HS-5 (cell line): ENCODE measurements at regions not wholly inside any gene's neighbourhood (a gene's known extent, or its start where the extent isn't known, plus 50 kb on each side); places are given as distances from the start of the nearest gene placed in this dataset.
"Not testable (repeated sequence)": the region's sequence is repeated elsewhere in the genome, so short reads cannot be mapped to it uniquely, and the experiment has no call there.

Experiments
- DNase-seq: peaks from one replicate; pipeline ENCODE4 v3.0.0-alpha.2; 2012; ENCODE audit warnings: low read depth

DNA sequence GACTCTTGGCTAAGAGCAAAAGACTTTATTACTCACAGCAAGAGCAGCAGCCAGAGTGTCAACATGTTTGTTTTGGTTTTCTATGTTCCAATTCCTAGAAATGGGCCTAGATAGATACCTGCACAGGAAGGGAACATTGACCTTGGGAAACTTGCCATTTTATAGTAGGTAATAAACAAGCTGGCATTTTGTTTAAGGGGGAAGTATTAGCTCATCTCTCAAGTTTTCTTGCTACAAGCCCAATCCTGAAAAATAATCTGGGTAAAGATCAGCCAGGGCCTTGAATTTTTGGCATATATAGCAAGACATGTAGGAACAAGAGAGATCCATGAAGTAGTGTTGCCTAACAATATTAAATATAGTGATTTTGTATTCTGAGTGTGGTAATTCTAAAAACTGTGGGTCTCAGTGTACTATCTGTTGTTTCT, 51.4 kb upstream of the RGL1 start:
- DNase-seq = no peak

GRCh38 chr1:183744132-183744913, 60.6 kb upstream of the RGL1 start:
- no peak for DNase-seq

- no peak for DNase-seq
These were observed 62.6 kb upstream of the RGL1 start for GRCh38 chr1:183742355-183742754.

DNA sequence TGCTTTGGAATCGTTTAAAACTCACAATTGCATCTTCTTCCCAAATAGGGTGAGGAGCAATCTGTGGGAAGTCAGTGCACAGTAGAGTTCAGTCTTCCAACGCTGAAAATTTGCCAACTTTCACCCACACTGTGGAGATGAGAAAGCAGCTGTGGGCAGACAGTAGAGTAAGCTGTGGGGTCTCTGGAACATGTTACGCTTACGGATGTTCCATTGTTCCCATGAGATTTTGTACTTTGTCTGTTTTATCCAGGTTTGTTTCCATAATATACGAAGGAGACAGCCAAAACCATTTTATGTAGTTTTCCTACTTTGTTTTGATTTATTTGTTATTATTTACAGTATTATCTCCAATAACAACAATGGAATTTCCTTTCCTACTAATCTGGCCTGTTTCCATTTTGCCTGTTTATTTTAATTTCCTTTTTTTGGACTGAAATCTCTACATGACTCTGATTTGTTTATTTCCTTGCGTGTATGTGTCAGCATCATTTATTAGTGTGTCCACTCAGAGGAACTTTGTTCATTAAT, 65.1 kb upstream of the RGL1 start:
- DNase-seq = no peak

DNA sequence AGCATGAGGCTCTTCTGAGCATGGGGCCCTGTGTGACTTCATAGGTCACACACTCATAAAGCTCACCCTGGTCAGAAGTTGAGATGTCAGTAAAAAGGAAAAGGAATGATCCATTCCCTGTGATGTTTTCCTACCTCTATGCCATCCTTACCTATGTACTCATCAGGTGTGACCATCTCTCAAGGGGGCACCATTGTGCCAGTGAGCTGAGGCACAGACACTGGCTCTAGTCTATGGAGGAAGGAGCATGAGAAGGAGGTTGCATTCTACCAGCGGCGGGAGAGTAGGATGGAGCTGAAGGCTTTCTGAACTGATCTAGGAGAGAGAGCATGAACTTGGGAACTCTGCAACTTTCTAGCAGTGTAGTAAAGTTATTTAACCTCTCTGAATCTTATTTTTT, 65.8 kb upstream of the RGL1 start:
- no peak for DNase-seq

DNA sequence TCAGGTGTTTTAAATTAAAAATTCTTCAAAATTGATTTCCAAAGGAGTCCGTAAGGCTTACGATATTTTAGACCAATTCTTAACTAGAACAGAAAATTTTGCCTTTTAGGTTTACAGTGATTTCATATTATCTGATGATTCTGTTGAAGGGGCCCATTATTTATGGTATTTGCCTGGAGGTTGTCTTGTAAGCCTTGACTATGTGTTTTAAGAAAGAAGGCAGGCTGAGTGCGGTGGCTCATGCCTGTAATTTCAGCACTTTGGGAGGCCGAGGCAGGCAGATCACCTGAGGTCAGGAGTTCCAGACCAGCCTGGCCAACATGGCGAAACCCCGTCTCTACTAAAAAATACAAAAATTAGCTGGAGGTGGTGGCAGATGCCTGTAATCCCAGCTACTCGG, 67.0 kb upstream of the RGL1 start:
- DNase-seq = not testable (repeated sequence)

DNA sequence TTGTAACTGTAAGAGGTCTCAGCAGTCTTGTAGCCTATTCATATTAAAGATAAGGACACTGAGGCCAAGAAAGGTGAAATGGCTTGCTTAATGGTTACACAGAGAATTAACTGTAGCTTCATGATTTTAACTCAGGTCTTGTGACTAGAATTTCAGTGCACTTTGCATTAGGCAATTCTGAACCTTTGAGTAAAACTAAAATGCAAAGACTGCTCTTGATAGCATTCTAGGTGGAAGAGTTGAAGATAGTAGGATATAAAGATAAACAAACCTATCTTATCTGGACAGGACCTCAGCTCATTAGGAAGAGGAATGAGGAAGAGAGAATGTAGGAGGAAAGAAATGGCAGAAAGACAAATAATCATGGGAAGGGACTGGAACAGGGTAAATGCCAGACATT, 68.6 kb upstream of the RGL1 start:
- no peak for DNase-seq

DNA sequence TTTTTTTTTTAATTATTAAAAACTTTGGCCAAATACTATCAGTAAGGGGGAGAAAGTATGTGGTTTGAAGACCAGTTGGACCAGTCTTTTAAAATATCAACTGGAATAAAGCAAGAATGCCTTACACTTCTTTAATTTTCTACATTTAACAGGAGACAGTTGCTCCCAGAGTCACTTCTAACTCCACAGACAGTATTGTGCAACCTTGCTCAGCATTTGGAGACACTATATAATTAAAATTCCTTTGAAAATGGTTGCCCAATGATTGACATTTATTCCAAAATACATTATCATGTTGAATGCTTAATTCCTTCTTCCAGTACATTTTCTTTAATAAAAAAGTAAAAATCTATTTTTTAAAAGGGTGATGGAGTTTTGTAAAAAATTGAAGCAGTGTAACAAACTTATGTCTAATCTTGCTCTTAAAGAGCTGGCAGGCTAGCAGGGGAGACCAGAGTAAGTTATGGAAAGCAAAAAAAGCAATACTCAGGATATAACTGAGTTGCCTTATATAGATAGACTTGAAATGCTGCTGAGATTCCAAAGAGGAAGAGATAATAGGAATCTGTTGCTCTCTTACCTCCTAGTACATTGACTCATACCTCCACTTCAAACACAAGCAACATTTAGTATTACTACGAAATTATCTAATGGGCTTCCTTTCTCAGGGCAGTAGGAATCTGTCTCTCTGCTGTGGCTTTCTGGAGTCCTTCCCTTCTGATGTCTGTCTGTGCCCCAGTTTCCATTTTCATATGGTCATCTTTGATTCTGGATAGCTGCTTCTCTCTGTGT, 69.7 kb upstream of the RGL1 start:
- no peak for DNase-seq

DNA sequence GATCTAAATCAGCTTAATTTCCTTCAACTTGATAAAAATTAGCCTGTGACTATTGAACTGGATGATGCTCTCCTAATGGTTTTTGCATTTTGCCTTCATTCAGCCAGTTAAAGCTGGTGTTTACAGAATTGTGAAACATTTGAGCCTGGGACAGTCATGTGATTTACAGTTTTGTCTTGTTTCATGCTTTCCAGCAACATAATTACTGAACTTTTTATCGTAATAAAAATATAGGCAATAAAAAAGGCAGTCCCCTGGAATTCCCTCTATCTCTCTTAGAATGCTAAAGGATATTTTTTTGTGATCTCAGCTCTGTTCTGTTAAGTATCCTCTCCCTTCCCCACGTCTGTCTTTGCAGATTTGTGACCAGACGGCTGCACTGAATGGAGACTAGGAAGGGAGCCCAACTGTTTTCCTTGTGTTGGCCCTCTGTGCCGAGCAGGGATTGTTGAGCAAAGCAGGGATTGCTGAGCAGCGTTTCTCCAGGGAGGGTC, 70.3 kb upstream of the RGL1 start:
- DNase-seq = no peak

- no peak for DNase-seq
These were observed 71.2 kb upstream of the RGL1 start for GRCh38 chr1:183733715-183734114.

DNA sequence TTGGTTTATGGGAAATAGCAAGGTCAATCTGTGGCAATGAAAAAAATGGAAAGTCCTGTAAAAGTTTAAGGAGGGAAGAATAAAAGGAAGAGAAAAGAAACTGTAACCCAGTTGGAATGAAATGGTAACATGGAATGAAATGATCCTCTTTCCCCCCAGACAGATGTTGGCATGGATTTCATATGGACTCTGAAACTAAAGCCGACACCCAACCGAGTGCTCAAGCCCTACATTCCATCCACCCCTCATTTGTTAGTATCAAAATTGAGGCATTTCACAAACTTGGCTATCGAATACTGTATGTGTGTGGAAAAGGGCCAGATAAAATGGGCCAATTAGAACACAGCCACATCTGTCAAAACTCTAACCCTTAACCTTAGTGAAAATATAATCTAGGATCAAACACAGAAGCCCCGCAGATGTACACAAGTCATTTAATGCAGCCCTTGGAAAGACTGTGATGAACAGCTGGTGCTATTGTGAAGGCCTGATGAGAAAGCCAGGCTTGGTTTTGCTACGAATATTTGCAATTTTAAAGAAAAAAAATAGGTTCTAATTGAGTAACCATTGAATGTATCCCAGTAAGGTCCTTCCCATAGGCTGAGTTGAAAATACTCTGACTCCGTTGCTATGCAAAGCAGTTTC, 72.6 kb upstream of the RGL1 start:
- DNase-seq = no peak

DNA sequence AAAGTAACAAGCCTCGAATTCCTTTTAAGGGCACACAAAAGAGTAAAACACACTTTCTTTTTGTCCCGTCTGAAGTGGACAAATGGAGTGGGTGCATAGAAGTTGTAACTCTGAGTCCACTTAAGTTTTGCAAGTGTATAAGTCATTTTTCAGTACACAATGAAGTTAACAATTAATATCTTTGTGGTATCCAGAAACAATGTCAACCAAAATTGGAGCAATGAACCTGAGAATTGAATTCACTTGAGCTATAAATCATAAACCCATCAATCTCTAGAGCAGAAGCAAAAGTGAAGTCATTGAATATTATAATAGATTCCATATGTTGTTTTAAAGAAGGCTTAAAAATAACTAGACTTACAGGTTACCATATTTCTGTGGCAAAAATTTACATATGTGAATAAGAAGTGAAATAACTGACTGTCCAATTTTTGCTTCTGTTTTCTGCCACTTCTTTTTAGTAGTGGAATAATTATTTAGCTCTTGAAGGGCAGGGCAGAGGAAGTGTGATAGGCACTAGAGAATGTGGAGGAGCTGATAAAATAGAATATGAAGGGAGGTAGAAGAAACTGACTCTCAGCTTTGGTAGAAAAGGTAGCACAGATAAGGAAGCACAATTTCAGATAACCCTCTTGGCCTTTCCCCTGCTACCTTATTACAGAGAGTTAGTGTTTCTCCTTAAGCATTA, 73.9 kb upstream of the RGL1 start:
- DNase-seq = no peak

DNA sequence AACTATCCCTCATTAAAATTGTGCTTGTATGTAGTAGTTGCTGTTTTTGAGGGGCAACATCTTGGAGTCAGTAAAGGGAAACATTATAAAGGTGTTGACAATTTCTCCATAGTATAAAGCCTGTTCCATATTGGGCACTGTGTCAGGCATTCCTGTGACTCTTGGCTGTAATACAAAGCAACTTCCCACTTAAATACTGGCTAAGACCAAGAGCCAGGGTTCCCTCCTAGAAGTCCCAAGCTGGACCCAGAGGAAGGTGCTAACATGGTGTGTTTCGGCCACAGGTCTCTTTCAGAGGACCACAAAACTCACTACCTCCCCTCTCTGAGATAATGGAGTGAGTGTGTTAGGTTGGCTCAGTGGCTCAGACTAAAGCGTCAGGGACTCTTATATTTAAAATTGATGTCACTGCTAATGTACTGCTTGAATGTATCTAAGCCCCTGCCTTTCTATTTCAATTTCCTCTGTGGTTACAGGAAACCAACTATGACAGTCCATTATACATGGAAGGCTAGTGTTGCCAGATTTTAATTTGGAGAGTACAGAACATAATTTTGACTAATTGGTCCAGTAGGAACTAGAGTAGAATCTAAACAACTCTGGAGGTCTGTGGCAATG, 74.7 kb upstream of the RGL1 start:
- no peak for DNase-seq

DNA sequence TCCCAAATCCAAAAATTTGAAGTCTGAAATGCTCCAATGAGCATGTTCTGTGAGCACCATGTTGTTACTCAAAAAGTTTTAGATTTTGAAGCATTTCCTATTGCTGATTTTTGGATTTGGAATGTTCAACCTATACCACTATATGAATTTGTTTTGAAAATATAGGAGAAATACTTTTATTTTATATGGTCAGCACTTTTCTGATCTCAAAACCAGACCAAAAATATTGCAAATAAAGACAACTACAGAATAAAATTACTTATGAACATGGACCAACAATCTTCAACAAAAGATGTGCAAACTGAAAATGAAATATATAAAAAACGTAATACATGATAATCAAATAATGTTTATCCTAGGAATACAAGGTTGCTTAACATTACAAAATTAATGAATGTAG, 73.7 kb upstream of the APOBEC4 start:
- no peak for DNase-seq

DNA sequence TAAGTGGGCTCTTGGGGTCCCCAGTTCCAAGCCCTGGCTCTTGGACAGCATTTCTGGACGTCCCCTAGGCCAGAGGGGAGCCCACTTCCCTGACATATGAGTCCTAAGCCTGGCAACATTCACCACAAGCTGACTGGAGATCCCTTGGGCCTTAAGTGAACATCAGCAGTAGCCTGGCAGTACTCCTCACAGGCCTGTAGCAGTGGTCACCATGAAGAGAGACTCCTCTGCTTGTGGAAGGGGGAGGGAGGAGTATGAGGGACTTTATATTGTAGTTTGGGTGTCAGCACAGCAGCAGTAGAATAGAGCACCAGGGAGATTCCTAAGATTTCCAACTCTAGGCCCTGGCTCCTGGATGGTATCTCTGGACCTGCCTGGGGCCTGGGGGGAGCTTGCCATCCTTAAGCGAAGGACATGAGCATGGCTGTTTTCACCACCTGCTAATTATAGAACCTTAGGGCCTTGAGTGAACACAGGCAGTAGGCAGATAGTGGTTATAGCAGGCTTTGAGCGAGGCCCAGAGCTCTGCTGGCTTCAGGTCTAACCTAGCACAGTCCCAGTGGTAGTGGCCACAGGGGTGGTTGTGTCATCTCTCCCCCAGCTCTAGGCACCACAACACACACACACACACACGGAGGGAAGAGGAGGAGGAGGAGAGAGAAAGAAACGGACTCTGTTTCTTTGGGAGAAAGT, 71.4 kb upstream of the APOBEC4 start:
- DNase-seq = no peak

- no peak for DNase-seq
These were observed 70.5 kb upstream of the APOBEC4 start for GRCh38 chr1:183723571-183723970.

DNA sequence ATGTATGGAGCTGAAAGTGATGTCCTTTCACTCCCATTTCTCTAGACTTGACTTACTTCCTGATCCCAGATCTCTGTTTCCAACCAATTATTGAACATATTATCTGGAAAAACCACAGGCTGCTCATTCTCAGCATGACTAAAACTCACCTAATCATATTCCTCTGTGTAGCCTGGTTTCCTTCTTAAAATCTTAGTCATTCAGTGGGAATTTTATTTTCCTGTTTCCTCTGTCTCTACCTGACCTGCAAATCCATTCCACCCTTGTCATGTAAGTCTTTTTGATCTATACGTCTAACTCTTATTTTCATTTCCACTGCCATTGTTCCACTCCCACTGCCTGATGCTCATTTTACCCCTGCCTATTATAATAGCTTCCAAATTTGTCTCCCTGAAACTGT, 67.9 kb upstream of the APOBEC4 start:
- no peak for DNase-seq

- no peak for DNase-seq
These were observed 66.9 kb upstream of the APOBEC4 start for GRCh38 chr1:183720028-183720427.

DNA sequence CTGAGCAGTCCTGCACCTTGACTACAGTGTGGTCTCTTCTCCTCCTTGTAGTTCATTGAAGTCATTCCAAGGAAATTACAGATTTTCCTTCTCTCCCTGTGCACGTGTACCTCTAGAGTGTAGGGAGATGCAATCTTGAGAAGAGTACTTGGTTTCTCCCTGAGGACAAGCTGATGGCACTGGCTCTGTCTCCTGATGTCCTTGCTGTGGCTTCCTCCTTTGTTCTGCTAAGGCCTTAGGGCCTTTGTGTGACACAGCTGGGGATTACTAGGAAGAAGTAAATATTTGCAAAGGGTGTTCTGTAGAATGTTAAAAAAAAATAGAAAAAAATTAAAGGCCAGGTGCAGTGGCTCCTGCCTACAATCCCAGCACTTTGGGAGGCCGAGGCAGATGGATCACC, 66.2 kb upstream of the APOBEC4 start:
- no peak for DNase-seq

DNA sequence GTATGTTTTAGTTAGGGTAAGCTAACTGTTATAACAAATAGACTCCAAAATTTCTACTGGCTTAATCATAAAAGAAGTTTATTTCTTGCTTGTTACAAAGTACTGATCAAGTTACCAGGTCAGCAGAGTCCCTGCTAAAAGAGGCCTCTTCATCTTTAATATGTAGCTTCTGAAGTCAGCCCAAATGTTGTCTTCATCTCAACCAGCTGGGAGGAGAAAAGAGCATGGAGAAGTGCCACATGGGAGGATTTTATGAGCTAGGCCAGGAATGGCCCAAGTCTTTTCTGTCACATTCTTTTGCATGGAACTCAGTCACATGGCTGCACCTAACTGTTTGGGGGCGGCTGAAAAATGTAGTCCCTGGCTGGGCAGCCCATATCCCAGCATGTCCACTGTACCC, 63.2 kb upstream of the APOBEC4 start:
- no peak for DNase-seq
